HUES48 (cell line): ENCODE measurements at regions not wholly inside any gene's neighbourhood (a gene's known extent, or its start where the extent isn't known, plus 50 kb on each side); places are given as distances from the start of the nearest gene placed in this dataset.

Experiments used
- H3K27ac ChIP-seq: one replicate; pipeline ENCODE4 v1.7.0; 2013; ENCODE audit warnings: low read depth, low read length, inconsistent platforms
- H3K27me3 ChIP-seq: 2 replicates; pipeline ENCODE4 v1.6.1; 2013; ENCODE audit warnings: mild to moderate bottlenecking, low read length; ENCODE audit not compliant: control insufficient read depth, insufficient read depth
- H3K36me3 ChIP-seq: 2 replicates; pipeline ENCODE4 v1.6.1; 2013; ENCODE audit warnings: low read length; ENCODE audit not compliant: control insufficient read depth, insufficient read depth
- H3K4me1 ChIP-seq: 2 replicates; pipeline ENCODE4 v1.6.1; 2013; ENCODE audit warnings: mild to moderate bottlenecking, low read length; ENCODE audit not compliant: control insufficient read depth, insufficient read depth
- H3K4me3 ChIP-seq: 2 replicates; pipeline ENCODE4 v1.5.1; 2013; ENCODE audit warnings: mild to moderate bottlenecking, low read depth, low read length
- H3K9ac ChIP-seq: 2 replicates; pipeline ENCODE4 v1.6.1; 2013; ENCODE audit warnings: mild to moderate bottlenecking, low read depth, low read length, moderate library complexity
- H3K9me3 ChIP-seq: 2 replicates; pipeline ENCODE4 v1.6.1; 2013; ENCODE audit warnings: low read length; ENCODE audit not compliant: control insufficient read depth, insufficient read depth

- Histone ChIP-seq H3K4me3 (no peak overlapping the region), H3K36me3 (no peaks in the 10 kb centered on the region), H3K9ac (no peak overlapping the region), H3K27ac (no peak overlapping the region), H3K27me3 (no peaks in the 10 kb centered on the region), H3K9me3 (peaks cover 9% of the 10 kb centered on the region), H3K4me1 (peaks cover 2% of the 10 kb centered on the region)
These were observed 315.3 kb upstream of the SKOR2 start for GRCh38 chr18:47566809-47567208.

GRCh38 chr18:47560723-47561715 is 309.6 kb upstream of the SKOR2 start:
- Histone ChIP-seq H3K9ac (peak overlapping the region; percentile 37; the same call in 1 of the 2 replicates), H3K27me3 (no peaks in the 10 kb centered on the region), H3K9me3 (peaks cover 9% of the 10 kb centered on the region), H3K27ac (peak overlapping the region; percentile 84), H3K36me3 (no peaks in the 10 kb centered on the region), H3K4me3 (peak overlapping the region; percentile 35; the same call in 1 of the 2 replicates), H3K4me1 (peaks cover 38% of the 10 kb centered on the region)

- Histone ChIP-seq H3K27ac (peak overlapping the region; percentile 29), H3K27me3 (no peaks in the 10 kb centered on the region), H3K4me1 (peaks cover 38% of the 10 kb centered on the region), H3K9me3 (peaks cover 9% of the 10 kb centered on the region; the same call in 1 of the 2 replicates), H3K9ac (no peak overlapping the region), H3K36me3 (no peaks in the 10 kb centered on the region), H3K4me3 (no peak overlapping the region)
These were observed 306.8 kb upstream of the SKOR2 start for GRCh38 chr18:47558110-47558750.

- Histone ChIP-seq H3K27ac (no peak overlapping the region), H3K36me3 (no peaks in the 10 kb centered on the region), H3K4me3 (no peak overlapping the region), H3K4me1 (peaks cover 38% of the 10 kb centered on the region), H3K27me3 (no peaks in the 10 kb centered on the region), H3K9me3 (no peaks in the 10 kb centered on the region), H3K9ac (no peak overlapping the region)
These were observed 305.7 kb upstream of the SKOR2 start for GRCh38 chr18:47557160-47557559.

GRCh38 chr18:47552783-47553182 is 301.3 kb upstream of the SKOR2 start:
- H3K4me1 ChIP-seq: peaks cover 7% of the 10 kb centered on the region
- no peak overlapping the region for H3K4me3 ChIP-seq
- no peak overlapping the region for H3K9ac ChIP-seq
- H3K27ac ChIP-seq: no peak overlapping the region
- H3K9me3 ChIP-seq: no peaks in the 10 kb centered on the region
- no peaks in the 10 kb centered on the region for H3K27me3 ChIP-seq
- H3K36me3 ChIP-seq: no peaks in the 10 kb centered on the region

GRCh38 chr18:47550611-47551010 is 299.2 kb upstream of the SKOR2 start:
- Histone ChIP-seq H3K27me3 (no peaks in the 10 kb centered on the region), H3K36me3 (no peaks in the 10 kb centered on the region), H3K4me1 (no peaks in the 10 kb centered on the region), H3K9ac (no peak overlapping the region), H3K27ac (no peak overlapping the region), H3K4me3 (no peak overlapping the region), H3K9me3 (no peaks in the 10 kb centered on the region)

- Histone ChIP-seq H3K27me3 (no peaks in the 10 kb centered on the region), H3K36me3 (no peaks in the 10 kb centered on the region), H3K4me3 (no peak overlapping the region), H3K9ac (no peak overlapping the region), H3K27ac (no peak overlapping the region), H3K4me1 (no peaks in the 10 kb centered on the region), H3K9me3 (no peaks in the 10 kb centered on the region)
These were observed 297.6 kb upstream of the SKOR2 start for GRCh38 chr18:47549021-47549540.

- Histone ChIP-seq H3K4me3 (no peak overlapping the region), H3K9me3 (no peaks in the 10 kb centered on the region), H3K4me1 (no peaks in the 10 kb centered on the region), H3K27ac (no peak overlapping the region), H3K36me3 (no peaks in the 10 kb centered on the region), H3K9ac (no peak overlapping the region), H3K27me3 (no peaks in the 10 kb centered on the region)
These were observed 296.2 kb upstream of the SKOR2 start for GRCh38 chr18:47547539-47548202.

GRCh38 chr18:47545613-47546012 is 294.2 kb upstream of the SKOR2 start:
- Histone ChIP-seq H3K36me3 (no peaks in the 10 kb centered on the region), H3K9me3 (no peaks in the 10 kb centered on the region), H3K27ac (no peak overlapping the region), H3K4me1 (no peaks in the 10 kb centered on the region), H3K9ac (no peak overlapping the region), H3K27me3 (no peaks in the 10 kb centered on the region), H3K4me3 (no peak overlapping the region)

GRCh38 chr18:47543080-47543479 is 291.6 kb upstream of the SKOR2 start:
- no peak overlapping the region for H3K4me3 ChIP-seq
- no peak overlapping the region for H3K9ac ChIP-seq
- no peaks in the 10 kb centered on the region for H3K4me1 ChIP-seq
- no peaks in the 10 kb centered on the region for H3K36me3 ChIP-seq
- H3K27me3 ChIP-seq: no peaks in the 10 kb centered on the region
- H3K27ac ChIP-seq: no peak overlapping the region
- H3K9me3 ChIP-seq: no peaks in the 10 kb centered on the region
